ENCODE measurements at regions not wholly inside any gene's neighbourhood (a gene's known extent, or its start where the extent isn't known, plus 50 kb on each side); places are given as distances from the start of the nearest gene placed in this dataset.

DNA sequence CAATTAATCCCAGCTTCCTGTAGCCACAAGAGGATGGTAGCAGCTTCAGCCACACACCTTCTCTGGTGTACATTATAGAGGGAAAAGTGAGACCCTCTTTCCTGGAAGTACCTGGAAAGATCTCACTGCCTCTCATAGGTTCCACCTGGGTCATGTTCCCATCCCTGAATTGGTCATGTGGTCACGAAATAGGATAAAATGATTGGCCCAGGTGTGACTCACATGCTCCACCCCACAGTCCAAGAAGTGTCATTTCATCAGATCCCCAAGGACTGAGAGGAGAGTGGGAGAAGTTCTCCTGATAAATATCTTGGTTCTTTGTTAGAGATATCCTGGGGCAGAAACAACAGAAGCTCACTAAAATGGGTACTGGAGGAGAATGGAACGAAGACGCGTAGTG, 142.4 kb downstream of the QRSL1 start:
- no peak for DNase-seq

DNA sequence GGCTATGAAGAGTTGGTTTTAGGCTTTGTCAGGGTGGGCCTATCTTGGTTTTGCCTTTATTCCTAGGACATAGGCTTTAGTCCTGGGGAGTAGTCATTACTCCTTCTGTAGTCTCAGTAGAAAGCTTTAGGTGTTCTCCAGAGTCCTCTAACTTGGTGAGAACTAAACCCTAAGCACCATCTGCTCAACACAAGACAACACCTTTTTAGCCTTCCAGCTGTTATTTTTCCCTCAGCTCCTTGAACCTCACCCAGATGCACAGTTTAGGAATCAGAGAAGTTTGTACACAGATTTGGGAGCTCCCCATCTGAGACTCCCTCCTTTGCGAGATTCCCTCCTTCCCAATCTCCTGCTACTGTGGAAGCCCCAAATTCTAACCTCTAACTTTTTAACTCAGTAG, 141.3 kb downstream of the QRSL1 start:
- no peak for DNase-seq

DNA sequence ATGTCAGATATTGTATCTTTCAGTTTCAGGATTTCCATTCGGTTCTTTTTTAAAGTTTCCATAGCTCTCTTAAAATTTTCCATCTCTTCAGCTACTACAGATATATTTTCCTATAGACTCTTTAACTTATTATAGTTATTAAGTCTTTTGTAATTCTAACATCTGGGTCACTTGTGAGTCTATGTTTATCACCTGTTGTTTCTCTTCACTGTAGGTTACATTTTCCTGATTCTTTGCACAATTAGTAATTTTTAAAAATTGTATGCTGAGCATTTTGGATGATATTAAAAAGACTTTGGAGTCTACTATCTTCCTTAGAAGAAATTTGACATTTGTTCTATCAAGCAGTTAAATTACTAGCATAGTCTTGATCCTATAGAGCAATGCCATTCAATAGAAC, 140.7 kb downstream of the QRSL1 start:
- no peak for DNase-seq

DNA sequence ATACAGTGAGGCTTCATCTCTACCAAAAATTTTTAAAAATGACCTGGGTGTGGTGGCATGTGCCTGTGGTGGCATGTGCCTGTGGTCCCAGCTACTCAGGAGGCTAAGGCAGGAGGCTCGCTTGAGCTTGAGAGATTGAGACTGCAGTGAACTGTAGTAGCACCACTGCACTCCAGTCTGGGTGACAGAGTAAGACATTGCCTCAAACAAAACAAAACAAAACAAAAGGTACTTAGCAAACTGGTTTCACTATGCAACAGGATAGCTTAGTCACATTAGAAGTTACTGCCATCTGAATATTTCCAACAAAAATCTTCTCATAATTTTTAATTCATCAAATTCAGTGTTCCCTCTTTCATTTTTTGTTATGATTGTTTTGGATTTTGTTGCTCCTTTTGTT, 137.9 kb downstream of the QRSL1 start:
- no peak for DNase-seq

DNA sequence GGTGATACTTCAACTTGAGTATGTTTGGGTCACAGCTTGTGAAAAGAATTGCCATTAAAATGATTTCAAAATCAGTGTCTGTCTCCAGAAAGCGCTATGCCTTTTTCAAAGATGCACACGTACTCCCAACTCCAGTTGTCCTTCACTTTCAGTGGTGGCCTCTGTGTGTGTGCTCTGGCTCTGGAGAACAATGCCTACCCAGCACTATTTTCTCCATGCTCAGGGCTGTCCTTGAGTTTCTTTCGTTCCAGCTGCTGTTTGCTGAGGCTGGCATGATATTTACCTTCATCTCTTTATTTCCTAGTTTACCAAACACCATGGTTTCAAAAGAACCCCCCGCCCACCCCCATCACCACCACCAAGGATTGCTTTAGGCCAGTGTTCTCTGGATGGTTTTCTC, 136.8 kb downstream of the QRSL1 start:
- DNase-seq, result no peak

DNA sequence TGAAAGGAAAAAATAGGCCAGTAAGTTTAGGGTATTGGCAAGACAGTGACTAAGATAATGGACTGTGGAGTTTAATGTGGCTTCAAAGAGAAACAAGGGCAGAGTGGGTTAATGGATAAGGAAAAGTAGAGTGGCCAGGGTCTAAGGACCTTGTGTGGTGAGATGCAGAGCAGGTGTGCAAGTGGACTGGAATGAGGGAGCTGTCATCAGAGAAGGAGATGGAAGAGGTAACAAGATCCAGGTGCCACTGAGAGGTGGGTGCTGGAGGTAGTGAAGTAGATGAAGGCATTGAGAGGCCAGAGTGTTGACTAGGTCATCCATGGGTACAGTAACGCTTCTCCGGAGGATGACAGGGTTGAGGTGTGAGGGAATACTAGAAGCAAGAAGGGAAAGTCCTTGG, 136.1 kb downstream of the QRSL1 start:
- no peak for DNase-seq

DNA sequence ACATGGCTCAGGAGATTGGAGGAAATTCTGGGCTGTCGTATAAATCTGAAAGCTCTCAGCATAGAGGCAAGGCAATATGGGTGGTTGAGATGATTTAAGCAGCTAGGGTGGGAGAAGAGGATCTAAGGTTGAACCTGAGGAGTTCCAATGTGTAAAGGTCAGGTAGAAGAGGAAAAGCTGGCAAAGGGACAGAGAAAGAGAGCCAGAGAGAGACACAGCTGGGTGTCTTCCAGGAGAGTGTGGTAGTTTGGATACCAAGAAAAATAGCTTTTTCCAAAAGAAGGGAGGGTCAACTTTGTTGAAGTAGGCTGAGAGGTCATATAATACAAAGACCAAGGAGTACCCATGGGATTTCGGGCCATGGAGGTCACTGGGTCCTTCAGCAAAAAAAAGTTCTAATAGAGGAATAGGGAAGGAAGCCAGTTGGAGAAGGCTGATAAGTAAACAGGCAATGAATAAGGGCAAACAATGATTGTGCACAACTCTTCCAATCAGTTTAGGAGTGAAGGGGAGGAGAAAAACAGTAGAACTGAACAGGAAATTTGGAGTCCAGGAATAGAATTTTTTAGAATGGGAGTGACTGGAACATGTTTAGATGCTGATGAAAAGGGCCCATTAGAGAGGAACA, 135.1 kb downstream of the QRSL1 start:
- no peak for DNase-seq

DNA sequence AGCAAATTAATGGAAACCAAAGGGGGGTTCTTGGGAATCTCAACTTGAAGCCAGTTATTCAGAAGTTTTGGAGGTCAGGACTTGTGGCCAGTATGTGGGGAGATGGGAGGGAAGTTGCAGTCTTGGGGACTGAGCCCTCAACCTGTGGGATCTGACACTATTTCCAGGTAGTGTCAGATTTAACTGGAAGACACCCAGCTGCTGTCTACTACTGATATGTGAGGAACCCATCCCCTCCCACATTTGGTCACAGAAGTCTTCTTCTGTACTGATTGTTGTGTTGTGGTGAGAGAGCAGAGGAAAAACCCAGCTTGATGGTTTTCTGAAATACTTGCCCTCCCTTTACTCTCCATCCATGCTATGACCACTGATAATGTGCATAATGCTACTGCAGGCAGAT, 134.0 kb downstream of the QRSL1 start:
- no peak for DNase-seq

DNA sequence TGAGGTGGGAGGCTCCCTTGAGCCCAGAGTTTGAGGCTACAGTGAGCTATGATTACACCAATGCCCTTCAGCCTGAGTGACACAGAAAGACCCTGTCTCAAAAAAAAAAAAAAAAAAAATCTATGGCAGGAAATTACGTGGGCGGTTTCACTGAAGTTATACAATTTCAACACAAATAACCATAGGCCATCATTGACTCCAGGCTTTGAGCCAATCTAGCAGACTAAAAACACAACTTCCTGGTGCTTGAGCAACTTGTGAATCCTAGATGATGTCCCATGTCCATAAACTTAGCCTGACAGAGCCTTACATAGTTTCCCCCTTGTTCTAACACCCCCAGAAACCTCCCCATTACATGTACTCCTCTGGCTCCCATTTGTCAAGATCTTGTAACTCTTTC, 131.8 kb downstream of the QRSL1 start:
- DNase-seq, result no peak

DNA sequence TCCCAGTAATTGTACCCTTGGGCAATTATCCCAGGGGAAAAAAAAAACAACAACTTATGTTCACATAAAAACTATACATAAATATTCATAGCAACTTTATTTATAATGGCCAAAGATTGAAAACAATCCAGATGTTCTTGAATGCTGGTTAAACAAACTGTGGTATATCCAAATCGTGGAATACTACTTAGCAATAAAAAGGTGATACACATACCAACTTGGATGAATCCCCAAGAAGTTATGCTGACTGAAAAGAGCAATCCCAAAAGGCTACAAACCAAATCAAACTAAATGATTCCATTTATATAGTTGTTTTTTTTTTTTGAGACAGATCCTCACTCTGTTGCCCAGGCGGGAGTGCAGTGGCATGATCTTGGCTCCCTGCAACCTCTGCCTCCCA, 129.7 kb downstream of the QRSL1 start:
- DNase-seq, result no peak

DNA sequence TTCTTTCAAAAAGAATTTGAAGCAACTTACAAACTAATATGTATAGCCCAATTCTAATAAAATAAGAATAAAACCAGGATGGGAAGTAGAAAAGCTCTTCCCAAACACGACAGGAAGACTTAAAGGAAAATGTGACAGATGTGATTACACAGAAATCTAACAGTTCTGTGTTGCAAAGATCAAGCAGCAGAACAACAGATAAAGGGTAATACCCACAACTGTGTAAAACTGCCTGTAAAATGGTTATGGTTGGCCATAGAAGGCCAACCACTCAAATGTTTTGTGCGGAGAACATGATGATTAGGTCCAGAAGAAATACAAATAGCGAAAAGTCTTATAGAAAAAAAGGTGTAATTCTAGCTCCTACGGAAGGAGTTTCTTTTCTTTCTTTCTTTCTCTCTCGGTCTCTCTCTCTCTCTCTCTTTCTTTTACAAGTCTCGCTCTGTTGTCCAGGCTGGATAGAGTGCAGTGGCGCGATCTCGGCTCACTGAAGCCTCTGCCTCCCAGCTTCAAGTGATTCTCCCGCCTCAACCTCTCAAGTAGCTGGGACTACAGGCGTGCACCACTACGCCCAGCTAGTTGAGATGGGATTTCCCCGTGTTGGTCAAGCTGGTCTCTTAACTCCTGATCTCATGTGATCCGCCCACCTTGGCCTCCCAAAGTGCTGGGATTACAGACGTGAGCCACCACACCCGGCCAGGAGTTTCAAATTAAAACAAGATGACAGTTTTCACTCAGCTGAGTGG, 128.5 kb downstream of the QRSL1 start:
- no peak for DNase-seq

DNA sequence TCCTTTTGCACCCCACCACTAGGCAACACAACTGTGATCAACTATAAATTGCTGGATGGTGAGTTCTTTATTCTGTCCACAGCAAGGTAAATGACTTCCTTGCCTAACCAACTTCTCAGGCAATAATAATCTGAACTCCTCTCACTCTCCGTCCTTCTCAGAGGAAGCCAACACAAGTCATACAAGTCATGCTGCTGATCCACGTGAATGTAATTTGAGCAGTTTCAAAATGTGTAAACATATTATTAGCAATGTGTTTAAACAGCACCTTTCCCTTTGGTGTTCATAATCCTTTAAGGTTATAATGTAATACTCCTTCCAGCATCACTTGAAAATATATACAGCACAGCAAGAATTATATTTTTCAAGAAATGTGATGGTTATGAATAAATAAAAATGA, 127.9 kb downstream of the QRSL1 start:
- DNase-seq, result no peak

DNA sequence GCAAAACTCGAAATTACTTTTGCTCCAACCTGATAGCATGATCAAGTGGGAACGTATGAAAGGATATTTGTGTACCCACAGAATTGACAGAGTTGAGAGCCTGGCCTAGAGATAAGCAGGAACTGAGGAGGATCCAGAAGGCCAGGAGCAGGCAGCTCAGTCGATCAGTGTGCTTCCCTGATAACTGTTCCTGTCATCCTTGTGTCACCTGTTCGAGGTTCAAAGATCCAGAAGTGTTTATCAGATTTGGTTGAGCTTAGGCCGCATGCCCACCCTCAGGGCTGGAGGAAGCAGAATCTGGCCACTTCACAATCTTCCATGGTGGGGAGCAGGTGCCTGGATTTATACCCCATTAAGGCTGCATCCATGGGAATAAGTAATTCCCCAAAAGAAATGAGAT, 124.8 kb downstream of the QRSL1 start:
- DNase-seq, result no peak

DNA sequence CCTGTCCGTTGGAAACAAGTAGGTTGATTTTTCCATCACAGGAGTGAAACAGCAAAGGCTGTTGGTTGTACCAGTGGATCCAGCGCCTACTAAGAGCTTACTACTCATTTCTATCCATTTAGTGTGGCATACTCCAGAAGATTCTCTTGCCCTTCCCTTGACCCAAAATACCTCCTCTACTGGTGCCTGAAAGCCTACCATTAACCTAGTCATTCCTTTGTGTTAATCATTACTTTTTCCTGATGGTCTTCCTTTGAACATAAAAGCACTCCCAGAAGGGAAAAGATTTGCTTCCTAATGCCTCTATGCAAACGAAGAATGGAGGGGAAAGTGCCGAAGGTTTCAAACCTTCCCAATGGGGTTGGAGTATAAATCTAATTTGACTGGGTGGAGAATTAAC, 123.3 kb downstream of the QRSL1 start:
- DNase-seq, result no peak

DNA sequence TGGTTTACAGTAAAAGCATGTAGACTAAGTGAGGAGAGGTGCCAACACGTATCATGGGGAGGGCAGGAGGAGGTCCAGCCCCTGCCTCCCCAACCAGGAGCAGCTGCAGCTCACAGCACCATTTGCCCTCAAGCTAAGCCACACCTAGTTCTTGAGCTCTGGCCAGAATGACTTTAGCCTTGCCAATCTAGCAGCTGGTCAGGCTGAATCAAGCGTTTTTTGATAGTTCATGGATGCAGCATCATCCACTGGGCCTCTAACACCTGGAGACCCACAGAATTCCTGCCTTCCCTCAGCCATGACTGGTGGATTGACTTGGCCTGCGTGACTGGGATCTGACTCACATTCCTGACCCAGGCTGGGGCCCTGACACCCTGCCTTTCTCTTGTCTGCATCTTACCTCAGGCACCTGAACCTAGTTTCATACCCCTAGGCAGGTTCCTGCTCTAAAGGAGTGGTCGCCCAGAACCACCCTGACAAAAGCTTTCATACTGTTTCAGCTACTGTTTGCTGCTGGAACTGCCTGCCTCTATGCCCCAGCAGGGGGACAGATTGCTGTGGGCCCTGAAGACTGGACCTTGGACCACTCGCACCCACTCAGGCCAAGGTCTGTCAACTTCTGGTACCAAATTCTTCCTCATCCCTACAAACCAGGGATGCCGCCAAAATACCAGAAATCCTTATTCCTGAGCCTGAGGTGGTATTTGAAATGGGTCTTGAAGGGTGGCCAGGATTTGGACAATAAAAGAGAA, 122.3 kb downstream of the QRSL1 start:
- no peak for DNase-seq

DNA sequence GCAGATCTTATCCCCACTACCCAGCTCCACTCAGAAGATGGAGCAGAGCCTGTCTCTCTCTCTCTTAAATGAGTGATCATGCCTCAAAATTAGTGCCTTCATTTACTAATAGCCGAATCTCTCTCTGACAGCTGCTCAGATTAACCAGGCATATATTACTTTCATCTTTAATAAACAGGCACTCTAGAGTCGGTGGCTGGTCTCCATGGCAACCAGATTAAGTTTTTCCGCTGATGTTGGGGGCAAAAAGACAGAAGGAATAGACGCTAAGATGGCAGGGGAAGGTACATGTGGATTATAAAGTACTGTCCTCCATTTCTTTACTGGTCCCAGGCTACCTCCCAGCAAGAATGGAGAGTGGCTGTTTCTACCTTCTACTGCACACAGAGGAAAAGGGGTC, 121.6 kb downstream of the QRSL1 start:
- DNase-seq, result no peak

DNA sequence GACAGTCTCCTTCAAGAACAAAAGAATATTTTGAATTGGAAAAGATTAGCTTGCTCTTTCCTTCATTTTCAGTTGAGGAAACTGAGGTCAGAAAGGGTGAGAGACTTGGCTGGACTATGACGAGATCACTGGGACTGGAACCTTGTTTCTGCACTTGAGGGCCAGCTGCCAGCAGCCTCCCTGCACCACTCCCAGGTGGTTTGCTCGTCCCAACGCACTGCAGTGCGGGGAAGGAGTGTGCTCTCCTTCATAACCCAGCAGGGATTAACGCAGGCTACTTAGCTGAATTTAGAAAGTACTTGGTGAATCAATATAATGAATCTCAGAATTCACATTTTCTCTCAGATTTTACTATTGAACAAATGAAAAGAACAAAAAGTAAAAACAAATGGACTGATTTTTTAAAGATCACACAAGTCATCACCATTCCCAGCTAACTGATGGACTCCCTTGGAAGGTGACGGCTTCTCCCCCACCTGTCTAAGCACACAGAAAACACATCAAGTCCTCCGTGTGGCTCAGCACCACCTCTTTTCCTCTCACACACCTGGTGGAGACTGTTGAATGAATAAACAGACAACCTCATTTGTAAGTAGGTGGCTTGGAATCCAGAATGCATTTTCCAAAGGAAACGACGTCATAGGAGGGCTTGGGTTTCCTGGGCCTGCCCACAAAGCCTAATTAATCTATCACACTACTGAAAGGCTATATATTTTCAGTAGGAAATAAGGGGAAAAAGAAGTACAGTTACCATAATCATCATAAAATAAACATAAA, 121.0 kb downstream of the QRSL1 start:
- no peak for DNase-seq

DNA sequence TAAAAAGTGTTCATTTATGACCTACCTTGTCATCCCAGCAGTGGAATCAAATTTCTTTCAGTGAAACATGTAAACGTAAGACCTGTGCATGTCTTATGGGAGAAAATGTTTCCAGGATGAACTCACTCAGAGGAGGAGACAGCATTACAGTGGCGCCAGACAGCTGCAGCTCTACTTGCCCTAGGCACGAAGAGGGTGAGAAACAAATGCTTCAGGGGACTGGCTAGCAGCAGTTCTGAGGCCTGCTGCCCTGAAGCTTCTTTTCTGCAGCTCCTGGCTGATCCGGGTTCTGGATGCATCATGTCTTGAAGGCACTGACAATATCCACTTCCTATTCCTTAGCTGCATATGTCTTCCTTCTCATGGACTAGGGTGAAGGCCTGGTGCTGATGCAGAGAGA, 120.2 kb downstream of the QRSL1 start:
- DNase-seq, result no peak

DNA sequence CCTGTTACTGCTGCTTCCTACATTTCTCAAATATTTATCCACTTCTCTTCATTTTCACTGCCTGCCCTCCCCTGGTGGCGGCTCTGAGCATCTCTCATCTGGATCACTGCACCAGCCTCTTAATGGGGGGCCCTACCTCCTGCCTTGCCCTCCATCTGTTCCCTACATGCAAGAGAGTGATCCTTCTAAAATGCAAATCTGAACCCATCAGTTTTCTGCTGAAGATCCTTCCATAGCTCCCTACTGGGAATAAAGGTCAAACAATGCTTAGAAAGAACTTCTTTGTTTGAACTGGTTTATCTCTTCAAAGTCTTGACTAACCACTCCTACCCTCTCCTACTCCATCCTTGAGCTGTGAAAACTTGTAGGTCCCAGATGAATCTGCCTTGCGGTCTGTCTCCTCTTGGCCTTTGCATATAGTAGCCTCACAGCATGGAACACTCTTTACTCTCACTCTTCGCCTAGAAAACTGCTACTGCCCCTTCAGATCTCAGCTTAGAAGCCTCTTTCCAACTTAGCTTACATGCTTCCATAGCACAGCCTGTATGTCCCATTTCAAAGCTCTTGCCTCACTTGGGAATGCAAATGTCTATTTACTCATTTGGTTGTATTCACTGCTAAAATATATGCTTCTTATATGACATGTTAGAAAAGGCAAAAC, 119.3 kb downstream of the QRSL1 start:
- DNase-seq, result no peak

DNA sequence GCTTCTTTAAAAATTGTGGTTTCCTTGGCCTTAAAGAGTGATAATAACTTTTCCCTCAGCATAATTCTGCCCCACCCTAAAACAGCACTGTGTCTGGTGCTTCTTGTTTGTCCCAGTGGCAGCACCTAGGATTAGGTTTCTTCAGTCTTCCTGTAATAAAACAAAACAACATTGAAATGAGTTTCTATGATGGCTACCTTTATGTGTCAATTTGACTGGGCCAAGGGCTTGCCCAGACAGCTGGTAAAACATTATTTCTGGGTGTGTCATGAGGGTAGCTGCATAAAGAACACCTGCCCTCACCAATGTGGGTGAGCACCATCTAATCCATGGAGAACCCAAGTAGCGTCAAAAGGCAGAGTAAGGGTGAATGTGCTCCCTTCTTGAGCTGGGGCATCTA, 117.8 kb downstream of the QRSL1 start:
- DNase-seq, result no peak

DNA sequence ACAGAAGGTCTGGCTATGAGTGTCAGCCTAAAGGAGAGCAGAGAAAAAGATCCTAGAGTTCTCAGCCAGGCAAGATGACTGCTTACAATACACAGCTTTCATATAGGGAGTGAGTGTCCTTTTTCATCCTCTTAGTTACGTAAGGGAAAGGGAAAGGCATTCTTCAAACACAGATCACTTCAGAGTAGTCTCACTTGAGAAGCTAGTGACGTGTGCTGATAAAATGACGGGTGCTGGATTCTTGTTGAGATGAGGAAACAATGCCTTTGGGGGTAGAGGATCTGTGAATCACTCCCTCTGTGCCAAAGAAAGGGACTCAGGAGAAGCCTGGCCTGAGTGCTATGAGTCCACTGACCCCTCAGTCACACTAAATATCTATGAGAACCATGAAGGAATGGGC, 117.3 kb downstream of the QRSL1 start:
- no peak for DNase-seq

All from right lung (tissue), 2 donors.